Chondrocyte (in vitro differentiated cells): ENCODE measurements at regions not wholly inside any gene's neighbourhood (a gene's known extent, or its start where the extent isn't known, plus 50 kb on each side); places are given as distances from the start of the nearest gene placed in this dataset.

Source experiments
- DNase-seq: peaks from one replicate; pipeline ENCODE4 v3.0.0; 2021; ENCODE audit warnings: mixed read lengths, low spot score
- H3K27ac Mint-ChIP-seq: one replicate; pipeline ENCODE4 v1.8.0; 2021; ENCODE audit warnings: mild to moderate bottlenecking, moderate library complexity, mixed read lengths; ENCODE audit not compliant: unreplicated experiment
- H3K27me3 Mint-ChIP-seq: 2 replicates; pipeline ENCODE4 v1.8.0; 2021; ENCODE audit warnings: low read depth, mixed read lengths
- H3K36me3 Mint-ChIP-seq: 2 replicates; pipeline ENCODE4 v1.8.0; 2021; ENCODE audit warnings: low read depth, mixed read lengths
- H3K4me1 Mint-ChIP-seq: 2 replicates; pipeline ENCODE4 v1.8.0; 2021; ENCODE audit warnings: low read depth, mild to moderate bottlenecking, mixed read lengths
- H3K4me3 Mint-ChIP-seq: one replicate; pipeline ENCODE4 v1.8.0; 2021; ENCODE audit warnings: mild to moderate bottlenecking, moderate library complexity, mixed read lengths; ENCODE audit not compliant: unreplicated experiment
- H3K9me3 Mint-ChIP-seq: 2 replicates; pipeline ENCODE4 v1.8.0; 2021; ENCODE audit warnings: low read depth, mixed read lengths
- CTCF ChIP-seq: fragments of 200-600 bp; sonication (generic); IDR thresholded peaks from 2 replicates; pipeline ENCODE4 v1.5.0; 2021; ENCODE audit warnings: antibody characterized with exemption, mild to moderate bottlenecking, moderate library complexity

GRCh38 chr15:45991863-45992262, 357.0 kb downstream of the SQOR start:
- Mint-ChIP-seq H3K4me3 (no peak overlapping the region), H3K4me1 (no peaks in the 10 kb centered on the region), H3K9me3 (no peaks in the 10 kb centered on the region), H3K27ac (no peak overlapping the region), H3K27me3 (no peaks in the 10 kb centered on the region), H3K36me3 (no peaks in the 10 kb centered on the region)
- TF ChIP-seq CTCF: no peak
- DNase-seq: no peak

- no peak for TF ChIP-seq CTCF
- Mint-ChIP-seq H3K27ac (no peak overlapping the region), H3K4me3 (no peak overlapping the region), H3K4me1 (no peaks in the 10 kb centered on the region), H3K9me3 (no peaks in the 10 kb centered on the region), H3K27me3 (no peaks in the 10 kb centered on the region), H3K36me3 (no peaks in the 10 kb centered on the region)
- no peak for DNase-seq
Measured at GRCh38 chr15:45993072-45993471, 358.2 kb downstream of the SQOR start.

- DNase-seq: no peak
- Mint-ChIP-seq H3K36me3 (no peaks in the 10 kb centered on the region), H3K4me3 (no peak overlapping the region), H3K9me3 (no peaks in the 10 kb centered on the region), H3K4me1 (no peaks in the 10 kb centered on the region), H3K27ac (no peak overlapping the region), H3K27me3 (no peaks in the 10 kb centered on the region)
- TF ChIP-seq CTCF: no peak
Measured at GRCh38 chr15:45993508-45993907, 358.7 kb downstream of the SQOR start.

GRCh38 chr15:45995800-45996199, 361.0 kb downstream of the SQOR start:
- Mint-ChIP-seq H3K27me3 (no peaks in the 10 kb centered on the region), H3K4me1 (no peaks in the 10 kb centered on the region), H3K9me3 (peaks cover 3% of the 10 kb centered on the region), H3K36me3 (no peaks in the 10 kb centered on the region), H3K4me3 (no peak overlapping the region), H3K27ac (no peak overlapping the region)
- no peak for DNase-seq
- no peak for TF ChIP-seq CTCF

GRCh38 chr15:46014532-46014931, 379.7 kb downstream of the SQOR start:
- Mint-ChIP-seq H3K36me3 (peaks cover 4% of the 10 kb centered on the region), H3K27ac (no peak overlapping the region), H3K27me3 (no peaks in the 10 kb centered on the region), H3K9me3 (peaks cover 51% of the 10 kb centered on the region), H3K4me3 (no peak overlapping the region), H3K4me1 (no peaks in the 10 kb centered on the region)
- DNase-seq: no peak
- no peak for TF ChIP-seq CTCF
